ENCODE measurements at regions not wholly inside any gene's neighbourhood (a gene's known extent, or its start where the extent isn't known, plus 50 kb on each side); places are given as distances from the start of the nearest gene placed in this dataset.

GRCh38 chr5:86917117-86917579 is 299.4 kb downstream of the COX7C start:
- H3K36me3 Mint-ChIP-seq: no peaks in the 10 kb centered on the region
- ATAC-seq (peak in 1 of 2 donors; percentile 44), DNase-seq (ENCODE audit: low spot score) (no peak)

GRCh38 chr5:86918246-86918645 is 300.5 kb downstream of the COX7C start:
- DNase-seq (ENCODE audit: low spot score): no peak
- Mint-ChIP-seq H3K27ac (no peak overlapping the region), H3K9me3 (peaks cover 3% of the 10 kb centered on the region), H3K36me3 (no peaks in the 10 kb centered on the region), H3K27me3 (peaks cover 6 to 8% of the 10 kb centered on the region in 2 donors), H3K4me1 (ENCODE audit: low read depth in 2 of 2) (peaks cover 0 to 3% of the 10 kb centered on the region in 2 donors), H3K4me3 (no peak overlapping the region)
- no peak for ATAC-seq

More at GRCh38 chr5:86917117-86917579, 299.4 kb downstream of the COX7C start:
- peaks cover 0 to 3% of the 10 kb centered on the region in 2 donors for H3K4me1 Mint-ChIP-seq (ENCODE audit: low read depth in 2 of 2)
- no peak overlapping the region for H3K27ac Mint-ChIP-seq
- H3K9me3 Mint-ChIP-seq: peaks cover 3% of the 10 kb centered on the region
- H3K27me3 Mint-ChIP-seq: peaks cover 6 to 8% of the 10 kb centered on the region in 2 donors
- H3K4me3 Mint-ChIP-seq: no peak overlapping the region

DNA sequence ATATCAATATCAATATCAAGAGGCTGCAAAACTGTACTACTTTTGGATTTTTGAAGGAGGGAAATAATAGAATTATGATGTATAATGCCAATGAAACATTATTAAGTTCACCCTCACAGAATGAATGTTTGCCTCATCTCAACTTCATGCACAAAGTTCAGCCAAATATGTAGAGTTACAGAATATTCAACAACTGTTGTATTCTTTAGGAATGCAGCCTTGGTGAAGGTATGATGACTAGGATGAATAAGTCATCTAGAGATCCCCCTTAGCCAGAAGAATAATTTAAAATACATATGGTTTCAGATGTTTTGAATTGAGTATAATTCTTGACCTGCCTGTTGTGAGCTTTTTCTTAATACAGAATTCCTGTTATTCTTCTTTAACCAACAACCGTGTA is 308.3 kb downstream of the COX7C start:
- no peaks in the 10 kb centered on the region for H3K9me3 Mint-ChIP-seq
- ATAC-seq: no peak

GRCh38 chr5:86929123-86929766 is 311.5 kb downstream of the COX7C start:
- no peaks in the 10 kb centered on the region for H3K4me1 Mint-ChIP-seq (ENCODE audit: low read depth in 2 of 2)
- no peaks in the 10 kb centered on the region for H3K9me3 Mint-ChIP-seq
- no peak overlapping the region for H3K27ac Mint-ChIP-seq
- DNase-seq (ENCODE audit: low spot score) (no peak), ATAC-seq (no peak)
- peaks cover 19 to 28% of the 10 kb centered on the region in 2 donors for H3K27me3 Mint-ChIP-seq
- H3K4me3 Mint-ChIP-seq: no peak overlapping the region
- H3K36me3 Mint-ChIP-seq: no peaks in the 10 kb centered on the region

More for the DNA sequence above, 308.3 kb downstream of the COX7C start:
- Mint-ChIP-seq H3K4me3 (no peak overlapping the region), H3K4me1 (ENCODE audit: low read depth in 2 of 2) (no peaks in the 10 kb centered on the region), H3K36me3 (no peaks in the 10 kb centered on the region), H3K27ac (no peak overlapping the region), H3K27me3 (peaks cover 23 to 31% of the 10 kb centered on the region in 2 donors)
- no peak for DNase-seq (ENCODE audit: low spot score)

DNA sequence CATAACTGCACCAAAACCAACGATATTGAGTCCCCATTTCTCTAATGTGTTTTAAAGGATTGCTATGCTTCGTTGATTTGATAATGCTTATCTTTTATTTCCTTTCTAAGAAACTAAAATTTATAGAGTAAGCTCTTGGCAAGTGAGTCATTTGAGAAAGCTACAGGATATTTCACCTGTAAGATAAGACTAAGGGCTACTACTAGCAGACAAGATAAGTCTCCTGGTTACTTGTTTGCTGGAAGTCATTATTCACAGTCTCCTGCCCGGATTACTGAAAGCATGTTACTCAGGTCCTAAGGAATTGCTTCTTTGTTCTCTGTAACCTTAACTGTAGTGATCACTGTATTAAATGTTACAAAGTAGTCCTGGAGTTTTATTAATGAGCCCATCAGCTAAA is 315.9 kb upstream of the RASA1 start:
- H3K4me3 Mint-ChIP-seq: no peak overlapping the region
- H3K27me3 Mint-ChIP-seq: peaks cover 9 to 36% of the 10 kb centered on the region in 2 donors
- DNase-seq (ENCODE audit: low spot score): no peak
- H3K36me3 Mint-ChIP-seq: peaks cover 4% of the 10 kb centered on the region
- no peaks in the 10 kb centered on the region for H3K9me3 Mint-ChIP-seq
- H3K4me1 Mint-ChIP-seq (ENCODE audit: low read depth in 2 of 2): no peaks in the 10 kb centered on the region
- H3K27ac Mint-ChIP-seq: no peak overlapping the region
- ATAC-seq: no peak

- Mint-ChIP-seq H3K4me1 (ENCODE audit: low read depth in 2 of 2) (no peaks in the 10 kb centered on the region), H3K36me3 (no peaks in the 10 kb centered on the region), H3K27me3 (peaks cover 7 to 37% of the 10 kb centered on the region in 2 donors), H3K4me3 (no peak overlapping the region), H3K9me3 (no peaks in the 10 kb centered on the region), H3K27ac (no peak overlapping the region)
- no peak for ATAC-seq
- DNase-seq (ENCODE audit: low spot score): no peak
Observed at GRCh38 chr5:86964889-86965288, 302.8 kb upstream of the RASA1 start.

DNA sequence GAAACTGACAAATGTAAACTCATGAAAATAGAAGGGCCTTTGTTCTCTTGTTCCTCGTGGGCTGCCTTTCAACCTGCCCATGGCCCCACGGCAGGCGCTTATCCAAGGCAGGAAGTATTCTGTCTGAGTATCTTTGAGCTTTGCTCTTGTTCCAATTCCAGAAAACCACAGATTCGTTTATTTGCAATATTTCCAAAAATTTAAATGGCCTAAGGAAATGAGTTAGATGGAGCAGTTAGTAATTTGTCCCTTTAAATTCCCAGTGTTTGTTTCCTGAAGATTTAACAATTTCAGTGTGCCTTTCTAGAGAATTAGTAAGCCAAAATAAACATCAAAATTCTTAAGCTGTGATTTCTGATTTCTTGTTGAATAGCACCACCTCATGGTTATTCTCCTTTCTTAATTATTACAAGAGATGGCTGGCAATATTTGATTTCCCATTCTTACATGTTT is 299.4 kb upstream of the RASA1 start:
- DNase-seq (ENCODE audit: low spot score): no peak
- peaks cover 9% of the 10 kb centered on the region in 2 donors for H3K4me1 Mint-ChIP-seq (ENCODE audit: low read depth in 2 of 2)
- no peak overlapping the region for H3K27ac Mint-ChIP-seq
- H3K36me3 Mint-ChIP-seq: no peaks in the 10 kb centered on the region
- ATAC-seq: no peak
- peaks cover 9 to 26% of the 10 kb centered on the region in 2 donors for H3K27me3 Mint-ChIP-seq
- H3K4me3 Mint-ChIP-seq: no peak overlapping the region
- H3K9me3 Mint-ChIP-seq: no peaks in the 10 kb centered on the region

DNA sequence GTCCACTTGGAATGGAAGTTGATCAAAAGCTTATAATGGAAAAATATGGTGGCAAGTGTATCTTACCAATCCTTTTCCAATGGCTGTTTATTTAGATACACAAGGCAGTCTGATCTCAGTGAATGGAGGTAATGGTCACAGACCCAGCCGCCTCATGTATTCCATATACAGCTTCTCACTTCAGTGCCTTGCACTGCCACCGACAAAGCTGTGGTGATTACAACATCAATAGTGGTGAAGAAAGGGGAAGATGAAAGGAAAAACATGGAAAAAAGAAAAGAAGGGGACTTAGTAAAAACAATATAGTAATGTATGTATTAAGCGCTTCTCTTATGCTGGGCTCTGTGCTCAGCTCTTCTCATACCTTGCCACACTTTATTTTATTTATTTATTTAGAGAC is 297.3 kb upstream of the RASA1 start:
- H3K27me3 Mint-ChIP-seq: peaks cover 11 to 26% of the 10 kb centered on the region in 2 donors
- DNase-seq (ENCODE audit: low spot score) (no peak), ATAC-seq (no peak)
- H3K36me3 Mint-ChIP-seq: no peaks in the 10 kb centered on the region
- peaks cover 9% of the 10 kb centered on the region in 2 donors for H3K4me1 Mint-ChIP-seq (ENCODE audit: low read depth in 2 of 2)
- no peak overlapping the region for H3K27ac Mint-ChIP-seq
- no peaks in the 10 kb centered on the region for H3K9me3 Mint-ChIP-seq
- H3K4me3 Mint-ChIP-seq: no peak overlapping the region

DNA sequence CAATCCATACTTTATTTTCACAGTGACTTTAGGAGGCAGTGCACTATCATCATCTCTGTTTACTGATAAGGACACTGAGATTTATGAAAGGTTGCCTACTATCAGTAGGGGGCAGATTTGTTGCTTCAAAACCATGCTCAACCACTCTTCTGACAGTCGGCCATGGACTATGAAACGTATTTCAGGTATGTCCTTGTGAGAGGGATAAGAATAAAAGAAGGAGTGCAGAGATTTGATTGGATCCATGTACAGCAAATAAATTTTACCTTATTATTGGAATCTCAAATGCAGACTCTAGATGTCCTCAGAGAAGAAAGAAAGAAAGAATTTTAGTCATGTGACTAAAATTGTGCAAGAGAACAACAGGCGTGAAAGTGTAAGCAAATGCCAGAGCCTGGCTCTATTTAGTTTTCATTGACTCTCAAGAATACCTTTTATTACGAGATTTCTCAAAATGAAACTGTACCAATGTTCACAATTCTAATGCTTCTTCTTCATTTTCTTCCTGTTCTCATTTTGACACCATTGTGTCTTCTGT is 296.6 kb upstream of the RASA1 start:
- no peak for DNase-seq (ENCODE audit: low spot score)
- Mint-ChIP-seq H3K27me3 (peaks cover 14 to 28% of the 10 kb centered on the region in 2 donors), H3K9me3 (no peaks in the 10 kb centered on the region), H3K4me1 (ENCODE audit: low read depth in 2 of 2) (peaks cover 9% of the 10 kb centered on the region in 2 donors), H3K27ac (no peak overlapping the region), H3K36me3 (no peaks in the 10 kb centered on the region), H3K4me3 (no peak overlapping the region)
- peak in 1 of 2 donors; percentile 61 for ATAC-seq

- ATAC-seq (no peak), DNase-seq (ENCODE audit: low spot score) (no peak)
- H3K27me3 Mint-ChIP-seq: peaks cover 20 to 29% of the 10 kb centered on the region in 2 donors
- no peak overlapping the region for H3K27ac Mint-ChIP-seq
- no peaks in the 10 kb centered on the region for H3K9me3 Mint-ChIP-seq
- H3K4me3 Mint-ChIP-seq: no peak overlapping the region
- no peaks in the 10 kb centered on the region for H3K36me3 Mint-ChIP-seq
- H3K4me1 Mint-ChIP-seq (ENCODE audit: low read depth in 2 of 2): peaks cover 14 to 16% of the 10 kb centered on the region in 2 donors
Observed at GRCh38 chr5:86974955-86975354, 292.7 kb upstream of the RASA1 start.

DNA sequence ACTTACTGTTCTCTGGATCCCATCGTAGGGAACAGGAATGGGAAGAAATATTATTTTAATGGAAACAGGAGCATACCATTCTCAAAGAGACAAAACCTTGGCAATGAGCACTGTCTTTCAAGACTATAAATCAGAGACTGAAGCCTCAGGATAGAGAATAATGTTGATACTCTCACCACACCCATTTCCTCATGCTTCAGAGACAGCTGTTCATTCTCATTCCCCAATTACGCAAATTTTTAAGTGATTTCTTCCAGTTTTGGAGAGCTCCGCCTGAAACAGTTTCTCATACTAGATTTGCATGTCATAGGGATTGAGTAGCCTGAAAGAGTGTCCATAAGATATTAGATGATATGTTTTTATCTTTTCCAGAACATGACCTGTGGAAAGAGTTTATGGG is 290.5 kb upstream of the RASA1 start:
- Mint-ChIP-seq H3K4me1 (ENCODE audit: low read depth in 2 of 2) (peaks cover 9 to 11% of the 10 kb centered on the region in 2 donors), H3K36me3 (no peaks in the 10 kb centered on the region), H3K4me3 (no peak overlapping the region), H3K27me3 (peaks cover 20 to 31% of the 10 kb centered on the region in 2 donors), H3K9me3 (no peaks in the 10 kb centered on the region), H3K27ac (no peak overlapping the region)
- no peak for DNase-seq (ENCODE audit: low spot score)
- no peak for ATAC-seq

- Mint-ChIP-seq H3K27me3 (peaks cover 19 to 31% of the 10 kb centered on the region in 2 donors), H3K27ac (no peak overlapping the region), H3K36me3 (no peaks in the 10 kb centered on the region), H3K4me3 (no peak overlapping the region), H3K9me3 (no peaks in the 10 kb centered on the region), H3K4me1 (ENCODE audit: low read depth in 2 of 2) (peaks cover 9 to 11% of the 10 kb centered on the region in 2 donors)
- DNase-seq (ENCODE audit: low spot score): no peak
- ATAC-seq: no peak
Observed at GRCh38 chr5:86977808-86978207, 289.9 kb upstream of the RASA1 start.

DNA sequence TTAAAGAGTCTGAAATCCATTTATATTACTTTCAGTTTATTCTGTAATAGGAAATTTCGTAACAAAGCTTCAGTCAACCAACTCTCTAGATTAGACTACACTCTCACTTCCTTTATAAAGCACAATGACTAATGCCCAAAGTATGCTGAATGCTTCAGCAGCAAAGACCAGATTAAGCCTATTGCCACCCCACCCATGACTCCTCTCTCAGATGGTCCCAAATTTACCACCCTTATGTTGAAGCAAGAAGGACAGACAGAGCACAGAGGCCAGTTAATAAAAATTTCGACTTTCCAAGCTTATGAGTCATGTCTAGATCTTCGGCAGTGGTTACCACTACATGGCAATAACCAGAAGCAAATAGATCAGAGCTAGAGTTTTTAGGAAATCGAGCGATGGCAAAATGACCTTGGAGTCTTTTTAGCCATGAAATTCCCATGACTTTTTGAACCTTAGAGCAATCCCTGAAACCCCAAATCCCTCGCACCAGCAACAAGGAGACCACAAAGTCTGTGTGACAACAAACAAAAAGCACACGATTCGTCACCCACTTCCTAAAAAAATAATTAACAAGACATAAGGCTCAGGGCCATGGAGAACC is 287.8 kb upstream of the RASA1 start:
- ATAC-seq (peak in 1 of 2 donors; percentile 71), DNase-seq (ENCODE audit: low spot score) (no peak)
- Mint-ChIP-seq H3K27ac (no peak overlapping the region), H3K9me3 (no peaks in the 10 kb centered on the region), H3K4me1 (ENCODE audit: low read depth in 2 of 2) (peaks cover 9 to 11% of the 10 kb centered on the region in 2 donors), H3K4me3 (peak overlapping the region; percentile 16), H3K27me3 (peaks cover 15 to 31% of the 10 kb centered on the region in 2 donors), H3K36me3 (no peaks in the 10 kb centered on the region)

DNA sequence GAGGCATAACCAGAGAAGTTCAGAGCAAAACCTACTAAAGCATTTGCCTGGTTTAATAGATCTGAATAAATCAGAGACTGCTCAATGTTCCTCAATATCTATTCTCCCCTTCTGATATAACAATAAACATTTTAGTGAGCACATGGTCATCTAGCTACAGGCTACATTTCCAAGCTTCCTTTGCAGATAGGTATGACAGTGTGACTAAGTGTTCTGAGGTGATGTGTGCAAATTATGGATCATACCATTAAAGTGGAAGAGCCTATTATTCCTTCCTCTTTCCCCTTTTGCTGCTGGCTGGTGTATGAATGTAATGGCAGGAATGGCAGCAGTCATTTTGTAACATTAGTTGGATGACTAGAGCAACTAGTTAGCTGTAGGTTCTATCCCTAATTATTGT is 285.8 kb upstream of the RASA1 start:
- Mint-ChIP-seq H3K36me3 (no peaks in the 10 kb centered on the region), H3K4me3 (no peak overlapping the region), H3K4me1 (ENCODE audit: low read depth in 2 of 2) (peaks cover 9 to 11% of the 10 kb centered on the region in 2 donors), H3K9me3 (no peaks in the 10 kb centered on the region), H3K27me3 (peaks cover 9 to 20% of the 10 kb centered on the region in 2 donors), H3K27ac (no peak overlapping the region)
- DNase-seq (ENCODE audit: low spot score): no peak
- no peak for ATAC-seq

Measured in natural killer cell treated with Interleukin-12 subunit alpha and Interleukin-12 subunit beta and Interleukin-15 and Interleukin-18, amount 100 ng/mL, for 72 hours (primary cell).